NCI-H187 treated with DMSO at 0.1 percent for 48 hours (cell line): ENCODE measurements at regions not wholly inside any gene's neighbourhood (a gene's known extent, or its start where the extent isn't known, plus 50 kb on each side); places are given as distances from the start of the nearest gene placed in this dataset.

Experiments
- DNase-seq: peaks from one replicate; lab custom pipeline; 2025; lab: John Stamatoyannopoulos, UW

- no peak for DNase-seq
These were observed 78.1 kb downstream of the ASB9 start for GRCh38 chrX:15191830-15192229.

- no peak for DNase-seq
These were observed 81.8 kb downstream of the ASB9 start for GRCh38 chrX:15188039-15188438.

GRCh38 chrX:15177316-15177715, 92.6 kb downstream of the ASB9 start:
- DNase-seq: no peak

GRCh38 chrX:15173411-15173810, 96.5 kb downstream of the ASB9 start:
- DNase-seq: no peak

- DNase-seq: no peak
These were observed 99.0 kb downstream of the ASB9 start for GRCh38 chrX:15170927-15171326.

- DNase-seq: no peak
These were observed 102.1 kb downstream of the ASB9 start for GRCh38 chrX:15167826-15168225.

GRCh38 chrX:15165832-15166231, 104.1 kb downstream of the ASB9 start:
- no peak for DNase-seq

- no peak for DNase-seq
These were observed 106.8 kb downstream of the ASB9 start for GRCh38 chrX:15163131-15163530.

- DNase-seq: no peak
These were observed 109.3 kb downstream of the ASB9 start for GRCh38 chrX:15160558-15161095.

- no peak for DNase-seq
These were observed 111.0 kb downstream of the ASB9 start for GRCh38 chrX:15158736-15159406.

- no peak for DNase-seq
These were observed 111.5 kb downstream of the ASB9 start for GRCh38 chrX:15158350-15158735.

- DNase-seq: no peak
These were observed 112.3 kb downstream of the ASB9 start for GRCh38 chrX:15157624-15158023.

- no peak for DNase-seq
These were observed 118.4 kb downstream of the ASB9 start for GRCh38 chrX:15151267-15152186.

GRCh38 chrX:15150586-15150985, 119.3 kb downstream of the ASB9 start:
- no peak for DNase-seq

GRCh38 chrX:15146515-15146914, 123.4 kb downstream of the ASB9 start:
- DNase-seq: no peak

GRCh38 chrX:15143825-15144121, 126.1 kb downstream of the ASB9 start:
- DNase-seq: no peak

GRCh38 chrX:15143050-15143824, 126.6 kb downstream of the ASB9 start:
- peak; percentile 1 for DNase-seq

- DNase-seq: no peak
These were observed 127.7 kb downstream of the ASB9 start for GRCh38 chrX:15142084-15142715.

GRCh38 chrX:15136795-15137194, 133.1 kb downstream of the ASB9 start:
- no peak for DNase-seq

- no peak for DNase-seq
These were observed 140.5 kb downstream of the ASB9 start for GRCh38 chrX:15129412-15129811.

- no peak for DNase-seq
These were observed 141.0 kb downstream of the ASB9 start for GRCh38 chrX:15128861-15129260.

- DNase-seq: no peak
These were observed 142.9 kb downstream of the ASB9 start for GRCh38 chrX:15127010-15127409.
